Bronchial epithelial cell (primary cell): ENCODE measurements at regions not wholly inside any gene's neighbourhood (a gene's known extent, or its start where the extent isn't known, plus 50 kb on each side); places are given as distances from the start of the nearest gene placed in this dataset.

Experiments
- DNase-seq: peaks from one replicate; pipeline ENCODE4 v3.0.0-alpha.2; 2010; ENCODE audit warnings: low read depth
- FAIRE-seq: peaks from 2 replicates; lab custom pipeline; 2011; peaks lifted over from hg19 to GRCh38; lab: Jason Lieb, UNC
- H3K27me3 ChIP-seq: 2 replicates; pipeline ENCODE4 v1.5.1; 2011; ENCODE audit warnings: low read length; ENCODE audit not compliant: control insufficient read depth, insufficient read depth
- H3K36me3 ChIP-seq: 2 replicates; pipeline ENCODE4 v1.5.1; 2011; ENCODE audit warnings: low read length; ENCODE audit not compliant: control insufficient read depth, insufficient read depth
- H3K4me3 ChIP-seq: 2 replicates; pipeline ENCODE4 v1.5.1; 2011; ENCODE audit warnings: mild to moderate bottlenecking, low read depth, low read length, control low read depth
- TF ChIP-seq, protein P1 (sequence below): IDR thresholded peaks from 2 replicates; pipeline ENCODE4 v1.5.1; 2011; ENCODE audit warnings: mild to moderate bottlenecking, moderate library complexity, low read length, control low read depth, inconsistent platforms; ENCODE audit not compliant: insufficient read depth, severe bottlenecking

DNA sequence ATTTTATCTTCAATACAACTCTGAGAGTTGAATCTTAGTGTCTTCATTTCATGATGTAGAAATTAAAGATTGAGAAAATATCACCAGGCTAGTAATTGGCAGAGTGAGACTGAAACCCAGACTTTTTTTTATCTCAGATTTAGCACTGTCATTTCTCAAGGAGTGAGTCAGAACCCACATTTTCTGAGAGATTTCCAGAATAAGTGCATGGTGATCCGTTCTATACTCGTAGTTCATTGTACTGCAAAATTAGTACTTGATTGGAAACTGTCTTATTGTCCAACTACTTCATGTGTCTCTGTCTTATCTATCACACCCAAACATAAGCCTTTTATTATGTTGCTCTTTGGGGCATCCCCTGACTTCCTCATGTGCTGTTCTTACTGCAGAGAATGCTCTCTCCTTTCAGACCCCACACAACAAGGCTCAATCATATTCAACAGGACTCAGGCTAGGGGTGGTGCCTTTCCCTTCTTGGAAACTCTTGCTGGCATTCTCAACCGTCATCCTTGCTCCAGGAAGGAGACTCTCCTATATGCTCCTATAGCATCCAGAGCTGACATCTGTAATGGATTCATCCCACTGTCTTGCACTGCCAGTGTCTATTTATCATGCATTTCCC is 76.7 kb upstream of the BLID start:
- TF ChIP-seq, protein P1, sequence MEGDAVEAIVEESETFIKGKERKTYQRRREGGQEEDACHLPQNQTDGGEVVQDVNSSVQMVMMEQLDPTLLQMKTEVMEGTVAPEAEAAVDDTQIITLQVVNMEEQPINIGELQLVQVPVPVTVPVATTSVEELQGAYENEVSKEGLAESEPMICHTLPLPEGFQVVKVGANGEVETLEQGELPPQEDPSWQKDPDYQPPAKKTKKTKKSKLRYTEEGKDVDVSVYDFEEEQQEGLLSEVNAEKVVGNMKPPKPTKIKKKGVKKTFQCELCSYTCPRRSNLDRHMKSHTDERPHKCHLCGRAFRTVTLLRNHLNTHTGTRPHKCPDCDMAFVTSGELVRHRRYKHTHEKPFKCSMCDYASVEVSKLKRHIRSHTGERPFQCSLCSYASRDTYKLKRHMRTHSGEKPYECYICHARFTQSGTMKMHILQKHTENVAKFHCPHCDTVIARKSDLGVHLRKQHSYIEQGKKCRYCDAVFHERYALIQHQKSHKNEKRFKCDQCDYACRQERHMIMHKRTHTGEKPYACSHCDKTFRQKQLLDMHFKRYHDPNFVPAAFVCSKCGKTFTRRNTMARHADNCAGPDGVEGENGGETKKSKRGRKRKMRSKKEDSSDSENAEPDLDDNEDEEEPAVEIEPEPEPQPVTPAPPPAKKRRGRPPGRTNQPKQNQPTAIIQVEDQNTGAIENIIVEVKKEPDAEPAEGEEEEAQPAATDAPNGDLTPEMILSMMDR = no peak
- Histone ChIP-seq H3K36me3 (no peaks in the 10 kb centered on the region), H3K4me3 (no peak overlapping the region), H3K27me3 (no peaks in the 10 kb centered on the region)
- no peak for FAIRE-seq
- peak; percentile 51 for DNase-seq

DNA sequence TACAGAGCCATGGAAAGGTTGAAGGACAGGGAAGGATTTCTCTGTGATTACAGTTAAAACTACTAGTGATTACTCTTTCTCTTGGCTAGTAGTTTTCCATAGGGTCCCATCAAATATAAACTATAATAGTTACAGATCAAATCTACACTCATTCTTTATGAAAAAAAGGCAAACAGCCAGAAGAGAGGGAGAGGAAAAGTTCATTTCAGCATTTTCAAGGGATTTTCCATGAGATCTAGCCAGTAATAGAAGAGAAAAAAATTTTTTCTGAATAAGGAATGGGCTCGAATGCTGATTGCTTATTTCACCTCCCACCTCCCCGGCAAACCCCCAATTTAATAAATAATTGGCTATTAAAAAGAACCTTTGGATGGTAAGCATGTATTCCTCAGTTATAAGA is 74.8 kb upstream of the BLID start:
- no peaks in the 10 kb centered on the region for H3K36me3 ChIP-seq
- TF ChIP-seq, protein P1 = no peak

DNA sequence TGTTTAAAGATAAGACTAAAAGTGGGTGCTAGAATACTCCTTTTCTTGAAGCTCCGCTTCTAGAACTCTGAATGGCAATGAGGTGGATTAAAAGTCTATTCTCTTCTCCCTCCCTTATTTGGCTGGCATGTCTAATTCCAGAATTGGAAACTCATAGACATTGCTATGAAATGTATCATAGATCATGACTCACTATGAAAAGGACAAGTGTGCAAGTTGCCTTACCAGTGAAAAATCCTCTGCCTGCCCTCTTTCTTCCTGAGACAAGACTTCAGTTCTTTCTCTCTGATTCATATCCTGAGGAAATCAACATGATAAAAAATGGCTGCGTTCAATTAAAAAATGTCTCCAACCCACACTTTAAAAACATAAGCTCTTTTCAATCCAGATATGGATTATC is 73.2 kb upstream of the BLID start:
- FAIRE-seq = peak; percentile 55
- peak; percentile 98 for DNase-seq
- Histone ChIP-seq H3K4me3 (no peak overlapping the region), H3K36me3 (no peaks in the 10 kb centered on the region), H3K27me3 (no peaks in the 10 kb centered on the region)
- TF ChIP-seq, protein P1 = no peak

More for the DNA sequence above, 74.8 kb upstream of the BLID start:
- no peak for FAIRE-seq
- Histone ChIP-seq H3K4me3 (no peak overlapping the region), H3K27me3 (no peaks in the 10 kb centered on the region)
- no peak for DNase-seq

DNA sequence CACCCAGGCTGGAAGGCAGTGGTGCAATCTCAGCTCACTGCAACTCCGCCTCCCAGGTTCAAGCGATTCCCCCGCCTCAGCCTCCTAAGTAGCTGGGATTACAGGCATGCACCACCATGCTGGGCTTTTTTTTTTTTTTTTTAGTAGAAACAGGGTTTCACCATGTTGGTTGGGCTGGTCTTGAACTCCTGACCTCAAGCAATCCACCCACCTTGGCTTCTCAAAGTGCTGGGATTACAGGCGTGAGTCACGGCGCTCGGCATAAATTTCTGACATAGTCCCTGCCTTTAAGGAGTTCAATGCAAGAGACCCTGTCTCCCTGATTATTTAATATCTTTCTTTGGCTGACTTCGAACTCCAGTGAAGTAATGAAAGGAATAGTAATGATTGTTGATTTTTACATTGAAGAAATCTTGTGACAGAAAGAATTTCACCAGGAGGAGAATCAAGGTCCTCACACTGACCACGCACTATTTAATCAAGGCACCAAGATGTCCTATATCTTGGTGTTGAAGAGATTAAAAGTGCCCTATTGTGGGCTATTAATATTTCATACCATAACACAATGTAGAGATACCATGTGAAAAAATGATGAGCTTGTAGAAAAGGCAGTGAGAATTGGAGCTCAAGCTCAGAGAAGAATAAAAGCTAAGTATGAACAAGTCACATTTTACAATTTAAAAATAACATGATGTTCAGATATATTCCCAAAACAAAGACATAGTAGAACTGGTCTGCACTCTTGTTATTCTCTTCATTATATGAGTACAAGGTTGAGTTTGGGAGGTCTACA is 71.6 kb upstream of the BLID start:
- Histone ChIP-seq H3K27me3 (no peaks in the 10 kb centered on the region), H3K36me3 (no peaks in the 10 kb centered on the region), H3K4me3 (no peak overlapping the region)
- TF ChIP-seq, protein P1 = no peak
- DNase-seq = no peak
- FAIRE-seq = no peak

DNA sequence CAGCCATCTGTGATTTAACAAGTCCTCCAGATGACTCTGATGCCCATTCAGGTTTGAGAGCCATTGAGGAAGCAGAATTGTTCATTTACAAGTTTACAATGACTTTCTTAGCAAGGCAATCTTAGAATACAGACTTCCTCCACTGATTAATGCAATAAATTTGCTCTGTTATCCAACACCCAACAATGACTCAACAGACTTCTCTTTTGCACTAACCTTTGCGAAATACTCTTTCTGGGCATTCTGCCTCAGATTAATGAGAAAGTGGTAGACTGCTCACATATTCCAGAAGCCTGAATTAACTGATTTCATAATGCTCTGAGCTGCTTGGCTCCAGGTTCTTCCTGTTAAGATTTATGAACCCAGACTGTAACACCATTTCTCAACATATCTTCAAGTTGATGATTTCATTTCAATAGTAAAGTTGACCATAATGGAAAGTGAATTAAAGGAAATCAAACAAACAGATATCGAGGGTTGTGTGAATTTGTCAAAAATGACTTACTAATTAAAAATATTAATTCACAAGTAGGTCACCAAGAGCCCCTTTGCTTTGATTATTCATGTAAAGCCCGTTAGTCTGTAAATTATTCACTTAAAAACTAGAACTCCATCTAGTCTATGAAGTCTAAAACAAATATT is 70.5 kb upstream of the BLID start:
- no peak overlapping the region for H3K4me3 ChIP-seq
- H3K36me3 ChIP-seq = no peaks in the 10 kb centered on the region
- H3K27me3 ChIP-seq = no peaks in the 10 kb centered on the region
- peak; percentile 99 for DNase-seq
- TF ChIP-seq, protein P1 = no peak
- no peak for FAIRE-seq
